ENCODE measurements at regions not wholly inside any gene's neighbourhood (a gene's known extent, or its start where the extent isn't known, plus 50 kb on each side); places are given as distances from the start of the nearest gene placed in this dataset.
"Not testable (repeated sequence)": the region's sequence is repeated elsewhere in the genome, so short reads cannot be mapped to it uniquely, and the experiment has no call there.

- H3K27ac Mint-ChIP-seq (ENCODE audit: unreplicated experiment) = no peak overlapping the region
- H3K4me2 ChIP-seq (ENCODE audit: low read length) = no peak overlapping the region
- H3K27ac ChIP-seq (ENCODE audit: low read depth, low read length) = no peak overlapping the region
- no peaks in the 10 kb centered on the region for H3K79me2 ChIP-seq (ENCODE audit: insufficient read depth, low read length)
- H3K9ac ChIP-seq (ENCODE audit: low read length) = no peak overlapping the region
- no peaks in the 10 kb centered on the region for H3K36me3 ChIP-seq (ENCODE audit: insufficient read depth, low read length)
- H3K4me1 ChIP-seq (ENCODE audit: insufficient read depth, low read length) = no peaks in the 10 kb centered on the region
- no peaks in the 10 kb centered on the region for H3K4me1 Mint-ChIP-seq (ENCODE audit: low read depth, unreplicated experiment)
- H3K36me3 Mint-ChIP-seq (ENCODE audit: low read depth, unreplicated experiment) = no peaks in the 10 kb centered on the region
- FAIRE-seq (no peak), DNase-seq (ENCODE audit: low read depth) (no peak)
- H3K4me3 Mint-ChIP-seq (ENCODE audit: unreplicated experiment) = no peak overlapping the region
- H3K9me3 Mint-ChIP-seq (ENCODE audit: unreplicated experiment) = peaks cover 2% of the 10 kb centered on the region
- TF ChIP-seq EZH2 (IDR thresholded peaks at IDR 0.05; ENCODE audit: insufficient read depth, low read length) = no peak
- TF ChIP-seq CTCF (IDR thresholded peaks at IDR 0.05; ENCODE audit: insufficient read depth, low read depth, low read length) = no peak
- H3K27me3 ChIP-seq (ENCODE audit: insufficient read depth, low read length) = no peaks in the 10 kb centered on the region
- no peaks in the 10 kb centered on the region for H4K20me1 ChIP-seq (ENCODE audit: insufficient read depth, low read length)
- no peaks in the 10 kb centered on the region for H3K27me3 Mint-ChIP-seq (ENCODE audit: low read depth, unreplicated experiment)
- no peak overlapping the region for H2AFZ ChIP-seq (ENCODE audit: low read depth, low read length)
- peaks cover 1% of the 10 kb centered on the region for H3K9me3 ChIP-seq (ENCODE audit: insufficient read depth, low read depth, low read length)
- H3K4me3 ChIP-seq (ENCODE audit: insufficient read depth, low read depth, low read length) = no peak overlapping the region
Measured at GRCh38 chr16:77049577-77049976, 141.4 kb upstream of the MON1B start.

GRCh38 chr16:77056597-77056996 is 134.4 kb upstream of the MON1B start:
- H3K27ac Mint-ChIP-seq (ENCODE audit: unreplicated experiment); H3K9me3 ChIP-seq (ENCODE audit: insufficient read depth, low read depth, low read length); H3K4me1 ChIP-seq (ENCODE audit: insufficient read depth, low read length); H3K27me3 Mint-ChIP-seq (ENCODE audit: low read depth, unreplicated experiment); H3K79me2 ChIP-seq (ENCODE audit: insufficient read depth, low read length); H4K20me1 ChIP-seq (ENCODE audit: insufficient read depth, low read length); H3K4me1 Mint-ChIP-seq (ENCODE audit: low read depth, unreplicated experiment); H3K4me3 ChIP-seq (ENCODE audit: insufficient read depth, low read depth, low read length); H2AFZ ChIP-seq (ENCODE audit: low read depth, low read length); H3K36me3 ChIP-seq (ENCODE audit: insufficient read depth, low read length); H3K9ac ChIP-seq (ENCODE audit: low read length); H3K9me3 Mint-ChIP-seq (ENCODE audit: unreplicated experiment); H3K4me2 ChIP-seq (ENCODE audit: low read length); DNase-seq (ENCODE audit: low read depth); H3K4me3 Mint-ChIP-seq (ENCODE audit: unreplicated experiment); H3K27ac ChIP-seq (ENCODE audit: low read depth, low read length); H3K27me3 ChIP-seq (ENCODE audit: insufficient read depth, low read length); H3K36me3 Mint-ChIP-seq (ENCODE audit: low read depth, unreplicated experiment); FAIRE-seq: not testable (repeated sequence)

- Histone ChIP-seq H3K36me3 (ENCODE audit: insufficient read depth, low read length) (no peaks in the 10 kb centered on the region), H2AFZ (ENCODE audit: low read depth, low read length) (no peak overlapping the region), H3K4me3 (ENCODE audit: insufficient read depth, low read depth, low read length) (no peak overlapping the region), H3K9me3 (ENCODE audit: insufficient read depth, low read depth, low read length) (peaks cover 3% of the 10 kb centered on the region), H3K79me2 (ENCODE audit: insufficient read depth, low read length) (no peaks in the 10 kb centered on the region), H3K27me3 (ENCODE audit: insufficient read depth, low read length) (no peaks in the 10 kb centered on the region), H3K27ac (ENCODE audit: low read depth, low read length) (no peak overlapping the region), H3K4me2 (ENCODE audit: low read length) (no peak overlapping the region), H3K4me1 (ENCODE audit: insufficient read depth, low read length) (no peaks in the 10 kb centered on the region), H3K9ac (ENCODE audit: low read length) (no peak overlapping the region), H4K20me1 (ENCODE audit: insufficient read depth, low read length) (no peaks in the 10 kb centered on the region)
- no peak overlapping the region for H3K27ac Mint-ChIP-seq (ENCODE audit: unreplicated experiment)
- no peaks in the 10 kb centered on the region for H3K27me3 Mint-ChIP-seq (ENCODE audit: low read depth, unreplicated experiment)
- no peak for DNase-seq (ENCODE audit: low read depth)
- H3K4me1 Mint-ChIP-seq (ENCODE audit: low read depth, unreplicated experiment) = no peaks in the 10 kb centered on the region
- no peaks in the 10 kb centered on the region for H3K9me3 Mint-ChIP-seq (ENCODE audit: unreplicated experiment)
- H3K4me3 Mint-ChIP-seq (ENCODE audit: unreplicated experiment) = no peak overlapping the region
- no peaks in the 10 kb centered on the region for H3K36me3 Mint-ChIP-seq (ENCODE audit: low read depth, unreplicated experiment)
- no peak for TF ChIP-seq EZH2 (IDR thresholded peaks at IDR 0.05; ENCODE audit: insufficient read depth, low read length)
- no peak for TF ChIP-seq CTCF (IDR thresholded peaks at IDR 0.05; ENCODE audit: insufficient read depth, low read depth, low read length)
- FAIRE-seq = no peak
Measured at GRCh38 chr16:77057161-77057774, 133.7 kb upstream of the MON1B start.

All from astrocyte (in vitro differentiated cells and primary cell).